NCI-H2227 treated with DMSO at 0.1 percent for 48 hours (cell line): ENCODE measurements at regions not wholly inside any gene's neighbourhood (a gene's known extent, or its start where the extent isn't known, plus 50 kb on each side); places are given as distances from the start of the nearest gene placed in this dataset.

Source experiments
- DNase-seq: peaks from one replicate; lab custom pipeline; 2025; lab: John Stamatoyannopoulos, UW

GRCh38 chr5:165188556-165189175 lies 1683.2 kb downstream of the MAT2B start:
- DNase-seq, result no peak

- DNase-seq, result no peak
Observed at GRCh38 chr5:165196961-165197360, 1691.5 kb downstream of the MAT2B start.

- no peak for DNase-seq
Observed at GRCh38 chr5:165201369-165201768, 1696.0 kb downstream of the MAT2B start.

- DNase-seq, result no peak
Observed at GRCh38 chr5:165201771-165202518, 1696.5 kb downstream of the MAT2B start.

- no peak for DNase-seq
Observed at GRCh38 chr5:165202519-165202910, 1697.1 kb downstream of the MAT2B start.

- DNase-seq, result no peak
Observed at GRCh38 chr5:165209101-165209727, 1703.8 kb downstream of the MAT2B start.

- DNase-seq, result no peak
Observed at GRCh38 chr5:165224366-165225045, 1719.1 kb downstream of the MAT2B start.

GRCh38 chr5:165227515-165227914 lies 1722.1 kb downstream of the MAT2B start:
- DNase-seq, result no peak

- DNase-seq, result no peak
Observed at GRCh38 chr5:165228184-165228583, 1722.8 kb downstream of the MAT2B start.

- DNase-seq, result no peak
Observed at GRCh38 chr5:165231821-165232508, 1726.5 kb downstream of the MAT2B start.

- no peak for DNase-seq
Observed at GRCh38 chr5:165232509-165233028, 1727.2 kb downstream of the MAT2B start.

GRCh38 chr5:165241811-165242210 lies 1736.4 kb downstream of the MAT2B start:
- DNase-seq, result no peak

GRCh38 chr5:165242646-165243045 lies 1737.2 kb downstream of the MAT2B start:
- no peak for DNase-seq

GRCh38 chr5:165244407-165244806 lies 1739.0 kb downstream of the MAT2B start:
- no peak for DNase-seq

- DNase-seq, result no peak
Observed at GRCh38 chr5:165258197-165258771, 1752.9 kb downstream of the MAT2B start.

GRCh38 chr5:165260426-165260825 lies 1755.0 kb downstream of the MAT2B start:
- DNase-seq, result no peak

GRCh38 chr5:165263536-165263935 lies 1758.1 kb downstream of the MAT2B start:
- DNase-seq, result no peak

GRCh38 chr5:165266939-165267338 lies 1761.5 kb downstream of the MAT2B start:
- DNase-seq, result no peak

GRCh38 chr5:165272436-165272835 lies 1767.0 kb downstream of the MAT2B start:
- DNase-seq, result no peak

- DNase-seq, result no peak
Observed at GRCh38 chr5:165277661-165278060, 1772.2 kb downstream of the MAT2B start.

- no peak for DNase-seq
Observed at GRCh38 chr5:165282491-165282890, 1777.1 kb downstream of the MAT2B start.
